ENCODE measurements at regions not wholly inside any gene's neighbourhood (a gene's known extent, or its start where the extent isn't known, plus 50 kb on each side); places are given as distances from the start of the nearest gene placed in this dataset.
"Not testable (repeated sequence)": the region's sequence is repeated elsewhere in the genome, so short reads cannot be mapped to it uniquely, and the experiment has no call there.

DNA sequence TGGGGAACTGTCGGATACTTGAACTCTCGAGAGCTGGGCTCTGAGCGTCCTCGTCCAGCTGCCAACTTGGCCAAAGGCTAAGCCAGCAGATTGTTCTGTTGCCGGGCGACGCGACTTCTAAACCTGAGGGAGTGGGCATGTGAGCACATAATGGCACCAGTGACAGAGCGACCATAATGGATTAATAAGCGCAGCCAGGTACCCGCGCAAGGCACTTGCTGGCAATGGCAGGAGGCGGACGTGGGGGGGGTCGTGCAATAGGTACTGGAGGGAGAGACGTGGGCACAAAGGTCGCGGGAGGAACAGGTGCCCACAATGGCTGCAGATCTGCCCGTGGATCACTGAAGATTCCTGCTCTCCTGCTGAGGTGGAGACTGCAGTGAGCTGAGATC, 1368.7 kb downstream of the CDH12 start:
- not testable (repeated sequence) for H3F3A ChIP-seq (ENCODE audit: insufficient read depth, low read length); H2AFZ ChIP-seq (ENCODE audit: low read length); H3K4me3 ChIP-seq (ENCODE audit: low read length); H3K9me2 ChIP-seq (replicated peaks; ENCODE audit: insufficient read depth, low read length); H3K79me2 ChIP-seq (ENCODE audit: low read length); H3K4me2 ChIP-seq (ENCODE audit: low read depth, low read length); H3K9ac ChIP-seq (ENCODE audit: low read length); H3K27me3 ChIP-seq (replicated peaks; ENCODE audit: insufficient read depth, low read length); H3K36me3 ChIP-seq (replicated peaks; ENCODE audit: insufficient read depth, low read length); DNase-seq; H3K27ac ChIP-seq (ENCODE audit: low read length); H4K20me1 ChIP-seq (ENCODE audit: insufficient read depth, low read length); H3K4me1 ChIP-seq (ENCODE audit: low read length); H3K9me3 ChIP-seq (replicated peaks; ENCODE audit: insufficient read depth, low read length)

DNA sequence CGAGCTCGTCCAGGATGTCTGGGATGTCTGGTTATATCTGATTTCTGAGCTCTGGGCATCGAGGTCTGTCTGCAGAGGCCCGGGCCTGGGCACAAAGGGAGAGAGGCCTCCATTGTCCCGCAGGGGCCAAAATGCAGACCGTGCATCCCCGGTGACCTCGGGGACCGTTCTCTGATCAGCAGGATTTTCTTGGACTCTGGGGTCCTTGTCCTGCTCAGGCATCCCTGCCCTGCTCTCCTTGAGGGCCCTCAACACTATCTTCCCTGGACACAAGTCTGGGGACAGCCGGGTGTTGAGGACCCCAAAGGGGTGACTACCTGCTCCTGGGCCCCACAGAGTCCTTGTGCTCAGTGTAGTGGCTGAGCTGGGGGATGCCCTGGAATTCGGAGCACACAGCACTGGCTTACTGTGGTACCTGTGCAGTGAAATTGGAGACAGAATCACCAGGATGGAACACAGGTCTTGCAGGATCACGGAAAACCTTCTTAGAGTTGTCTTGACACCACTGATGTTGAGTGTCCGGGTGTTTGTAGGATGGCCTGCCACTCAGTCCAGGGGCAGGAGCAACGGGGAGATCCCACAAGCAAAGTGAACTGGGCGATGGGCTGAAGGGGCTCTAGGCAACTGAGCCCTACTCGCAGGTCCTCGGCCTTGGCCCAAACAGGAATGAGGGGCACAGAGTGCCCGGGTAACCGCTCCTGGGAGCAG, 1369.2 kb downstream of the CDH12 start:
- H3K36me3 ChIP-seq (replicated peaks; ENCODE audit: insufficient read depth, low read length); H3K4me2 ChIP-seq (ENCODE audit: low read depth, low read length); DNase-seq; H3K4me3 ChIP-seq (ENCODE audit: low read length); H3K79me2 ChIP-seq (ENCODE audit: low read length); H3K27me3 ChIP-seq (replicated peaks; ENCODE audit: insufficient read depth, low read length); H2AFZ ChIP-seq (ENCODE audit: low read length); H4K20me1 ChIP-seq (ENCODE audit: insufficient read depth, low read length); H3K9me3 ChIP-seq (replicated peaks; ENCODE audit: insufficient read depth, low read length); H3K27ac ChIP-seq (ENCODE audit: low read length); H3K9ac ChIP-seq (ENCODE audit: low read length); H3K9me2 ChIP-seq (replicated peaks; ENCODE audit: insufficient read depth, low read length); H3K4me1 ChIP-seq (ENCODE audit: low read length); H3F3A ChIP-seq (ENCODE audit: insufficient read depth, low read length): not testable (repeated sequence)

DNA sequence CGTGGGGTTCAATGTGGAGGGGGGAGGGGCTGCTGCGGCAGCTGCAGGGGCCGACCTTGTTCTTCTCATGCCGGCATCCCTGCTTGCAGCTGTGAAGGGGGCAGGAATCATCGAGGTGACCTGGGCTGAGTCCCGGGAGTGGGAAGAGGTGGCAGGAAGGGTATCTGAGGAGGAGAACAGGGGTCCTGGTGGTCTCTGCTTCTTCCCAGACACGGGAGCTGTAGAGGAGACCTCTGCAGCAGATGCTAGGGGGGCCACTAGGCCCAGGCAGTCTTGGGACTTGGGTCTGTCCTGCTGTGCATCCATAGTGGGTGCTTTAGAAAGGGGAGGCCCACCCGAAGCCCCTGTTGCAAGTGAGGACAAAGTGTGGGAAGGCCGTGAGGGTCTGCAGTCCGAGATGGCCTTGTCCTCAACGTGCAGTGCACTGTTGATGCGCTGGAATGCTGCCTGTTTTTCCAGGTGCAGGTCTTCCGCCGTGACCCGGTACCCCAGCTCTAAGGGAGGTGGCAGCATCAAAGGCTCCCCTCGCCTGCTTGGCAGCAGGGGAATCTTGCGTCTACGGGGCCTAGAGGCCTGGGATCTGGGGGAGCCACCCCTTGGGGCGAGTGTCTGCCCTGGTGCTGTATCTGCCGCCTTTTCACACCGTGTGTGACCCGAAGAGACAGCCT, 1370.0 kb downstream of the CDH12 start:
- not testable (repeated sequence) for H3K9me3 ChIP-seq (replicated peaks; ENCODE audit: insufficient read depth, low read length); H3F3A ChIP-seq (ENCODE audit: insufficient read depth, low read length); DNase-seq; H3K79me2 ChIP-seq (ENCODE audit: low read length); H3K4me2 ChIP-seq (ENCODE audit: low read depth, low read length); H4K20me1 ChIP-seq (ENCODE audit: insufficient read depth, low read length); H3K9ac ChIP-seq (ENCODE audit: low read length); H3K27ac ChIP-seq (ENCODE audit: low read length); H3K9me2 ChIP-seq (replicated peaks; ENCODE audit: insufficient read depth, low read length); H3K4me1 ChIP-seq (ENCODE audit: low read length); H2AFZ ChIP-seq (ENCODE audit: low read length); H3K36me3 ChIP-seq (replicated peaks; ENCODE audit: insufficient read depth, low read length); H3K4me3 ChIP-seq (ENCODE audit: low read length); H3K27me3 ChIP-seq (replicated peaks; ENCODE audit: insufficient read depth, low read length)

DNA sequence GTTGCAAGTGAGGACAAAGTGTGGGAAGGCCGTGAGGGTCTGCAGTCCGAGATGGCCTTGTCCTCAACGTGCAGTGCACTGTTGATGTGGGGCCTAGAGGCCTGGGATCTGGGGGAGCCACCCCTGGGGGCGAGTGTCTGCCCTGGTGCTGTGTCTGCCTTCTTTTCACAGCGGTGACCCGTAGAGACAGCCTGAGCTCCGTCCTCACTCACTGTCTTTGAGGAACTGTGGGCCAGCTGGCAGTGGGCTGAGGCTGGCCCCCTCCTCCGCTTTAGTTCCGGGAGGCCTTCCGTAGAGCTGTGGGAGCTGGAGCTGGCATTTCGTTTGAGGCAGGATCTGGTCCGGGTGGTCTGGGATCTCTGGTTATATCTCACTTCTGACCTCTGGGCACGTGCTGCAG, 1370.6 kb downstream of the CDH12 start:
- not testable (repeated sequence) for H3K4me2 ChIP-seq (ENCODE audit: low read depth, low read length); H4K20me1 ChIP-seq (ENCODE audit: insufficient read depth, low read length); H3K9me3 ChIP-seq (replicated peaks; ENCODE audit: insufficient read depth, low read length); H3K4me3 ChIP-seq (ENCODE audit: low read length); H3K27me3 ChIP-seq (replicated peaks; ENCODE audit: insufficient read depth, low read length); H3K9ac ChIP-seq (ENCODE audit: low read length); H3K79me2 ChIP-seq (ENCODE audit: low read length); H3F3A ChIP-seq (ENCODE audit: insufficient read depth, low read length); H3K4me1 ChIP-seq (ENCODE audit: low read length); DNase-seq; H2AFZ ChIP-seq (ENCODE audit: low read length); H3K36me3 ChIP-seq (replicated peaks; ENCODE audit: insufficient read depth, low read length); H3K9me2 ChIP-seq (replicated peaks; ENCODE audit: insufficient read depth, low read length); H3K27ac ChIP-seq (ENCODE audit: low read length)

DNA sequence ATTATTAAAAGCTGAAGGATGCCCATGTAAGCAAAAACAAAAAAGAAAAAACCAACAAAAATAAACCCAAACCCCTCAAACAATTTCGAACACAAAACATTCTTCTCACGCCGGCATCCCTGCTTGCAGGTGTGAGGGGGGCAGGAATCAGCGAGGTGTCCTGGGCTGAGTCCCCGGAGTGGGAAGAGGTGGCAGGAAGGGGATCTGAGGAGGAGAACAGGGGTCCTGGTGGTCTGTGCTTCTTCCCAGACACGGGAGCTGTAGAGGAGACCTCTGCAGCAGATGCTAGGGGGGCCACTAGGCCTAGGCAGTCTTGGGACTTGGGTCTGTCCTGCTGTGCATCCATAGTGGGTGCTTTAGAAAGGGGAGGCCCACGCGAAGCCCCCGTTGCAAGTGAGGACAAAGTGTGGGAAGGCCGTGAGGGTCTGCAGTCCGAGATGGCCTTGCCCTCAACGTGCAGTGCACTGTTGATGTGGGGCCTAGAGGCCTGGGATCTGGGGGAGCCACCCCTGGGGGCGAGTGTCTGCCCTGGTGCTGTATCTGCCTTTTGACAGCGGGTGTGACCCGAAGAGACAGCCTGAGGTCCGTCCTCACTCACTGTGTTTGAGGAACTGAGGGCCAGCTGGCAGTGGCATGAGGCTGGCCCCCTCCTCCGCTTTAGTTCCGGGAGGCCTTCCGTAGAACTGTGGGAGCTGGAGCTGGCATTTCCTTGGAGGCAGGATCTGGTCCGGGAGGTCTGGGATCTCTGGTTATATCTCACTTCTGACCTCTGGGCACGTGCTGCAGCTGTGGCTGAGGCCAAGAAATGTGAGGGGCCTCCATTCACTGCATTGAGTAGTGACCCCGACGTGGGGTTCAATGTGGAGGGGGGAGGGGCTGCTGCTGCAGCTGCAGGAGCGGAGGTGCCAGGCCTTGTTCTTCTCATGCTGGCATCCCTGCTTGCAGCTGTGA, 1371.5 kb downstream of the CDH12 start:
- not testable (repeated sequence) for H3K79me2 ChIP-seq (ENCODE audit: low read length); H3K9me3 ChIP-seq (replicated peaks; ENCODE audit: insufficient read depth, low read length); H3K4me3 ChIP-seq (ENCODE audit: low read length); DNase-seq; H3K9me2 ChIP-seq (replicated peaks; ENCODE audit: insufficient read depth, low read length); H4K20me1 ChIP-seq (ENCODE audit: insufficient read depth, low read length); H3K27me3 ChIP-seq (replicated peaks; ENCODE audit: insufficient read depth, low read length); H3K27ac ChIP-seq (ENCODE audit: low read length); H3F3A ChIP-seq (ENCODE audit: insufficient read depth, low read length); H3K9ac ChIP-seq (ENCODE audit: low read length); H3K36me3 ChIP-seq (replicated peaks; ENCODE audit: insufficient read depth, low read length); H3K4me1 ChIP-seq (ENCODE audit: low read length); H2AFZ ChIP-seq (ENCODE audit: low read length); H3K4me2 ChIP-seq (ENCODE audit: low read depth, low read length)

DNA sequence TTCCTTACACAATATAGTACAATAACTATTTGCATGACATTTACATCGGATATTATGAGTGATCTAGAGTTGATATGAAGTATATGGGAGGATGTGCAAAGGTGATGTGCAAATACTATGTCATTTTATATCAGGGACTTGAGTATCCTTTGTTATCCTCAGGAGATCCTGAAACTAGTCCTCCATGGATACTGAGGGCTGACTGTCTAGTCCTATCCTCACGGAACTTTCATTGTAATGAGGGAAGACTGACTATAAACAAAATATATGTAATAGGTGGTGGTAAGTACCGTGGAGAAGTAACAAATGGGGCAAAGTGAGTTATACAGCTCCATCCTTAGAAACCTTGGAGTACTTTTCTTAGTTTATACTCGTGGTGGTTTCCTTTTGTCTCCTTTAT, 1373.1 kb downstream of the CDH12 start:
- not testable (repeated sequence) for H3K36me3 ChIP-seq (replicated peaks; ENCODE audit: insufficient read depth, low read length); H2AFZ ChIP-seq (ENCODE audit: low read length); H3K9me3 ChIP-seq (replicated peaks; ENCODE audit: insufficient read depth, low read length); H3K9me2 ChIP-seq (replicated peaks; ENCODE audit: insufficient read depth, low read length); H3F3A ChIP-seq (ENCODE audit: insufficient read depth, low read length); H3K4me1 ChIP-seq (ENCODE audit: low read length); H3K27ac ChIP-seq (ENCODE audit: low read length); H4K20me1 ChIP-seq (ENCODE audit: insufficient read depth, low read length); H3K4me3 ChIP-seq (ENCODE audit: low read length); H3K27me3 ChIP-seq (replicated peaks; ENCODE audit: insufficient read depth, low read length); H3K79me2 ChIP-seq (ENCODE audit: low read length); DNase-seq; H3K4me2 ChIP-seq (ENCODE audit: low read depth, low read length); H3K9ac ChIP-seq (ENCODE audit: low read length)

DNA sequence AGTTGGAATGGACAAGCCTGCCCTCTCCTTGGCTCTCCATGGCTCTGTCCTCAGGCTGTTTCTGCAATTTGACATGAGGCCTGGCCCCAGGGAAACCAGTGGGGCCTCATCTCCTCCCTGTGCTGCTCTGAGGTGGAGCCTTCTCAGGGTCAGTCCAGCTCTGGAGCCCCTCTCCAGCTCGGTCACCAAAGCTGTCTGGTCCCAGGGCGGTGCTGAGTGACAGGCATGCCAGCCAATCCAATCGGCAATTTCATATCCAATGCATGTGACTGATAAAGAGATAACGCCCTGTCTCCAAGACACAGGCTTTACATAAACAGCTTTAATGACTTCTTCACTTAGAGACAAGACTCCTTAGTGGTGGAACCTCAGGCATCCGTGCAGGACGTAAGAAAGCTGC, 1379.2 kb downstream of the CDH12 start:
- not testable (repeated sequence) for H3K4me1 ChIP-seq (ENCODE audit: low read length); H3K4me3 ChIP-seq (ENCODE audit: low read length); H3K36me3 ChIP-seq (replicated peaks; ENCODE audit: insufficient read depth, low read length); H3K27me3 ChIP-seq (replicated peaks; ENCODE audit: insufficient read depth, low read length); H3K79me2 ChIP-seq (ENCODE audit: low read length); H2AFZ ChIP-seq (ENCODE audit: low read length); H3K9ac ChIP-seq (ENCODE audit: low read length); H3K9me2 ChIP-seq (replicated peaks; ENCODE audit: insufficient read depth, low read length); H3K27ac ChIP-seq (ENCODE audit: low read length); DNase-seq; H4K20me1 ChIP-seq (ENCODE audit: insufficient read depth, low read length); H3K9me3 ChIP-seq (replicated peaks; ENCODE audit: insufficient read depth, low read length); H3F3A ChIP-seq (ENCODE audit: insufficient read depth, low read length); H3K4me2 ChIP-seq (ENCODE audit: low read depth, low read length)

Measured in MM.1S (cell line).